Activated CD8-positive, alpha-beta memory T cell treated with anti-CD3 and anti-CD28 coated beads for 48 hours (primary cell): ENCODE measurements at regions not wholly inside any gene's neighbourhood (a gene's known extent, or its start where the extent isn't known, plus 50 kb on each side); places are given as distances from the start of the nearest gene placed in this dataset.
"Not testable (repeated sequence)": the region's sequence is repeated elsewhere in the genome, so short reads cannot be mapped to it uniquely, and the experiment has no call there.

Experiments used
- DNase-seq, 3 experiments: peaks; one replicate each; pipeline ENCODE4 v3.0.0-alpha.2; 2020; ENCODE audit warnings: low read depth in 2 of 3, low spot score in 2 of 3

GRCh38 chr5:171541341-171541776 is 121.9 kb downstream of the FGF18 start:
- DNase-seq = no peak

DNA sequence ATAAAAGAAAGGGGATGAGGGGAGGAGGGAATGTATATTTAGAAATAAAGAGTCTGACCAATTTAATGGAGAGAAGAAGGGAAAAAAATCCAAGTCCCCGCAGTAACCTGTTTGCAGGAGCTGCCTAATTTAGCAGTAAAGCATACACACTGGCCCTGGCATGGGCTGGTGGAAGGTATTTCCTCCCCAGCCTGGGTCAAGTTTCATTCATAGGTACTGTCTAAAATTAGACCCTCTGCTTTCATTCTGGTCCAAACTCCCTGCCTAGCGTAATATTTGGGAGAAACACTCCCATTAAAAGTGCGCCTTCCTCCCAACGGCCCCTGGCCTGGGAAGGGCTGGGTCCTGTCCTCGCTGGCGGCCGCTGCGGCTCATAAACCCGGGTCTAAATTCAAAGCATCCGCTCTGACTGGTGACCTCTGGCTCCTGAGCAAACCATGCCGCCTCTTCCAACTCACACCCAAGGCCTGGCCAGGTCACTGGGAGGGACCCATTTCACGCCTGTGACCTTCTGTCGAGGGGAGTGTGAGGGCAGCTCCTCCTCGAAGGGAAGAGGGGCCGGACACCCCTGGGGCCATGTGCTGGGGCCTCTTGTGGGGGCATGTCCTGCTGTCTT is 123.2 kb downstream of the FGF18 start:
- DNase-seq = no peak

GRCh38 chr5:171543148-171543815 is 123.8 kb downstream of the FGF18 start:
- DNase-seq = no peak

DNA sequence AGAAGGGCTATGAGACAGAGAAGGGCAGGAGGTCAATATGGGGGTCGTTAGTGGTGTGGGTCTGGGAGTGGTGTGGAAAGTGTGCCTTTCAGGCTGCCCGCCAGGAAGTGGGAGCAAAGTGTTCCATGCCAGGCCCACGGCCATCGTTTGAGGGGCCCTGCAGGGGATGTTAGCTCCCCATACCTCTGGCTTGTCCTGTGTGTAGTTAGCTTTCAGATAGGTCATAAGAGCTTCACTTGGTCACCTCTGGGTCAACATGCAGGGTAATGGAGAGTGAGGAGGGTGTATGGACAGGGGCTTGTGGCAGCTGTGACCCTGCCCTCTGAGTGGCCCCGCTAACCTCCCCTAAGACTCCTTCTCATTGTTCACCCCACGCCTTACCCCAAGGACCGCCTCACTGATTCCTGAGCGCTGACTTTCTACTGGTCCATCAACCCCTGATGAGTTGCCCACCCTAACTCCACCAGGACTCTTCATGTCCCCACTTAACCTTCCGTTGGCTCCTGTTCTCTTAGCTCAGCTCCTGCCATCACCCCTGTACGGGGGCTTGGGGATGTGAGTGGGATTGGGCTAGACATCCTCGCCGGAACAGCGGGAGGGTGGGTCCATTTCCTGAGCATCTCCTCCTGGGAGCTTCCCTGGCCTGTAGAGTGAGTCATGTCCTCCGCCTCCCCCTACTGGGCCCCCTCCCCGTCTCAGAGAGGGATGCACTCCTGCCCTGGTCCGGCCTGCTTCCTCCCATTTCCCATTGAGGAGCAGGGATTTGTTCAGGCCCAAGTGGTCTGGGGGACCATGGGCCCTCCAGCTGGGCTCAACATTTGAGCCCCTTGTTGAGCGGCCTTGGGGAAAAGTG is 125.7 kb downstream of the FGF18 start:
- DNase-seq = no peak

DNA sequence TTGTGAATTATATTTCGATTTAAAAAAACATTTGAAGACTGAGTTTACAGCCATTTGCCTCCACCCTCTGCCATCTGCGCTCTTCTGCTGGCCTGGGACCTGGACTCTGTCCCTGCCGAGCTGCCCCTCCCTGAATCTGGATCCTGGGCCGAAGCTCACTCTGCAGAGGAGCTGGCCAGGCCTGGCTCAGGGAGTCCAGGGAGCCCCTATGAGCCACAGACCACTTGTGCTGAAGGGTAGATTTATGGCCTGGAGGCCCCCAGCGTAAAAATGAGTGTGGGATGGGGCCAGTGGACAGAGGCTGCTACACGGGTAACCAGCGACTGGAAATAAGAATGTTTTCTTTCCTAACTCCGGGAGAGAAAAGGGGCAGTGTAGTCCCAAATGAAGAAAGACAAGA is 129.8 kb downstream of the FGF18 start:
- DNase-seq = no peak

DNA sequence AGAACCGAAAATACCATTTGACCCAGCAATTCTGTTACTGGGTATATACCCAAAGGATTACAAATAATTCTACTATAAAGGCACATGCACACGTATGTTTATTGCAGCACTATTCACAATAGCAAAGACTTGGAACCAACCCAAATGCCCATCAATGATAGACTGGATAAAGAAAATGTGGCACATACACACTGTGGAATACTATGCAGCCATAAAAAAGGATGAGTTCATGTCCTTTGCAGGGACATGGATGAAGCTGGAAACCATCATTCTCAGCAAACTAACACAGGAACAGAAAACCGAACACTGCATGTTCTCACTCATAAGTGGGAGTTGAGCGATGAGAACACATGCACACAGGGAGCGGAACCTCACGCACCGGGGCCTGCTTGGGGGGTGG is 134.4 kb downstream of the FGF18 start:
- not testable (repeated sequence) for DNase-seq

- DNase-seq = no peak
Observed at GRCh38 chr5:171555160-171555559, 135.7 kb downstream of the FGF18 start.

DNA sequence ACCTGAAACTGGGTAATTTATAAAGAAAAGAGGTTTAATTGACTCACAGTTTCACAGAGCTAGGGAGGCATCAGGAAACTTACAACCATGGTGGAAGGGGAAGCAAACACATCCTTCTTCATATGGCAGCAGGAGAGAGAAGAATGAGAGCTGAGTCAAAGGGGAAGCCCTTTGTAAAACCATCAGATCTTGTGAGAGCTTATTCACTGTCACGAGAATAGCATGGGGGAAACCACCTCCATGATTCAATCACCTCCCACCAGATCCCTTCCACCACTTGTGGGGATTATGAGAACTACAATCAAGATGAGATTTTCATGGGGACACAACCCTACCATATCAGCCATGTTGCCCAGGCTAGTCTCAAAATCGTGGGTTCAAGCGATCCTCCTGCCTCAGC is 143.4 kb downstream of the FGF18 start:
- DNase-seq = no peak

- DNase-seq = no peak
Observed at GRCh38 chr5:171568389-171568788, 148.9 kb downstream of the FGF18 start.

DNA sequence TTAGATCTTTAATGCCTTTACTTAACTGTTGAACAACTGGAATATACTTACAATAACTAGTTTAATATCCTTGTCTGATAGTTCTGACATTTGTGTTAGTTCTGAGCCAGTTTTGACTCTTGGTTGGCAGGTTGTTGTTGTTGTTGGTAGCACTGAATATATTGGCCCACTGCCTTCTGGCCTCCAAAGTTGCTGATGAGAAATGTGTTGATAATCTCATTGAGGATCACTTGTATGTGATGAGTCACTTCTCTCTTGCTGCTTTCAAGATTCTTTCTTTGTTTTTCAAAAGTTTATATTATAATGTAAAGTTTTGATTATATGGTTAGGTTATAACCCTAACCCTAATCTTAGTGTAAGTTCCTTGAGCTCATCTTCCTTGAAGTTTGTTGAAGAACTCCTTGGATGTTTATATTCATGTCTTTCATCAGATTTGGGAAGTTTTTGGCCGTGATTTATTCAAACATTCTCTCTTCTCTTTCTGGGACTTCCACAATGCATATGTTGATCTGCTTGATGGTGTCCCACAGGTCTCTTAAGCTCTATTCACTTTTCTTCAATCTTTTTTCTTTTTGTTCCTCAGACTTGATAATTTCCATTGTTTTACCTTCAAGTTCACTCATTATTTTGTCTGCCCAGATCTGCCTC is 149.7 kb downstream of the FGF18 start:
- no peak for DNase-seq

- DNase-seq = no peak
Observed at GRCh38 chr5:171570244-171570825, 150.9 kb downstream of the FGF18 start.

GRCh38 chr5:171571663-171572062 is 152.2 kb downstream of the FGF18 start:
- no peak for DNase-seq

DNA sequence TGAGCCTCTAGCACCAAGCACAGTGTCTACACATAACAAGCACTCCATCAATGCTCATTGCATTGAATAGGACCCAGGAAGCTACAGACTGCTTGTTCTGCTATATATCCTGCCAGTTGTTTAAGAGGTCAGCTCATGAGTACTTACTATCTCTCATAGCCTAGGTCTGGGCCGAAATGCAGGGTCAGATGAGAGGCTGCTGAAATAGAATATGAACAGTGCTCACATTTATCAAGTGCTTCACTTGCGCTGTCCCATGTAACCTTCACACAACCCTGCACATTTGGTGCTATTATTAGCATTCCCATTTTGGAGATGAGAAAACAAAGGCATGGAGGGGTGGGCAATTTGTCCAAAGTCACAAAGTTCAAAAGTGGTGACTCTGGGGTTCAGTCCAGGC is 153.6 kb downstream of the FGF18 start:
- no peak for DNase-seq

GRCh38 chr5:171573451-171574225 is 154.2 kb downstream of the FGF18 start:
- DNase-seq = no peak

- DNase-seq = no peak
Observed at GRCh38 chr5:171574376-171574775, 154.9 kb downstream of the FGF18 start.

DNA sequence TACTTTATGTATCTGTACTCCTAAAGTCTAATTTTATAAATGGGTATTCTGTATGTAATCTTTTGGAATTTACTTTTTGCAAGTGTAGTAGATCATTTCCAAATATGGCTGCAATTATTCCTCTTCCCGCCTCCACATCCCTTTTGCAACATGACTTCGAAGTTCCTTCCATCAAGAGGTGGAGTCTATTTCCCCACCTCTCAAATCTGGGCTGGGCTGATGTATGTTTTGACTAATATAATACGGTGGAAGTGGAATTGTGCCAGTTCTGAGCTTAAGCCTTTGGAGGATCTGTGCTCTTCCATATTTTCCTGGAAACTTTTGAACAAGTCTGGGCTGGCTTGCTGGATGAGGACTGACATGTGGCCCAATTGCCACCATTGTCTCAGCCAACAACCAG is 155.9 kb downstream of the FGF18 start:
- no peak for DNase-seq

DNA sequence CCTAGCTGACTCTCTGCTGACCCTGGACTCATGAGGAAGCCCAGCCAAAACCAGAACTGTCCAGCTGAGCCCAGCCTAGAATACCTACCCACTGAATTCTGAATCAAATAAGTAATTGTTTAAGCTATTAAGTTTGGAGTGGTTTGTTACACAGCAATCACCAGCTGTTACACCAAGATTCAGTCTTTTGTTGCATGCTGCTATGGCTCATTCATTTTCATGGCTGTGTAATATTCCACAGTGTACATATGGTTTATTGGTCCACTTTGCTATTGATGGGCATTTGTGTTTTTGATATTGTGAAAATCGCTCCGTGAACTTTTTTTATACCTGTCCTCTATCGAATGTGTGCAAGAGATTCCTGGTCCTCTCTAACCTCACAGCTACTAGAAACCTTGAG is 156.4 kb downstream of the FGF18 start:
- no peak for DNase-seq

DNA sequence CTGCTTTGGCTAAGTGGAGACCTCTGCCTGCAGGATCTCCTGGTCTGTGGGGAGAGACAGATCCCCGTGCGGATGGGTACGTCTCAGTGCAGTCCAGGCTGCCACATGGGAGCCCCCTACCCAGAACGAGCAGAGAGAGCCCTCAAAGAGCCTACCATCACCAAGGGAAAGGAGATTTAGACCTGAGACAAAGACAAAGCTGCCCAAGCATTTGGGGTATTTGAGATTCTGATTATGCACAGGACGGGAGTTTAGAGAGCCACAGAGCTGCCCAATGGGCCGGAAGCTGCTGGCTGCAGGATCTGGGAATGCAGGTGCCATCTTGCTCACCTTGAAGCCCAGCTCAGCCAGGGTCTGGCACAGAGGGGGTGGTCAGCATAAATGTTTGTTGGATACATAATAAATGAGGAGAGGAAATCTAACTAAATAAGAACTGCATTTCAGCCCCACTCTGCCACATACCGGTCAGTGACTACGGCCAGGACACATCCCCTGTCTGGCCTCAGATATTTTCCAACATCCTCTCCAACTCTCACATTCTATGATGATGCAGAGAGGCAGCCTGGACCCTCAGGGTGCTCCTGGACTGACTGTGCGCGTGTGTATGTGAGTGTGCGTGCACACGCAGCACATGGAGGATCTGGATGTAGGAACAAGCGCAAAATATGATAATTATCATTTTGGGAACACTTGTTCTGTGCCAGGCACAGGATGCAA is 157.8 kb downstream of the FGF18 start:
- DNase-seq = no peak

DNA sequence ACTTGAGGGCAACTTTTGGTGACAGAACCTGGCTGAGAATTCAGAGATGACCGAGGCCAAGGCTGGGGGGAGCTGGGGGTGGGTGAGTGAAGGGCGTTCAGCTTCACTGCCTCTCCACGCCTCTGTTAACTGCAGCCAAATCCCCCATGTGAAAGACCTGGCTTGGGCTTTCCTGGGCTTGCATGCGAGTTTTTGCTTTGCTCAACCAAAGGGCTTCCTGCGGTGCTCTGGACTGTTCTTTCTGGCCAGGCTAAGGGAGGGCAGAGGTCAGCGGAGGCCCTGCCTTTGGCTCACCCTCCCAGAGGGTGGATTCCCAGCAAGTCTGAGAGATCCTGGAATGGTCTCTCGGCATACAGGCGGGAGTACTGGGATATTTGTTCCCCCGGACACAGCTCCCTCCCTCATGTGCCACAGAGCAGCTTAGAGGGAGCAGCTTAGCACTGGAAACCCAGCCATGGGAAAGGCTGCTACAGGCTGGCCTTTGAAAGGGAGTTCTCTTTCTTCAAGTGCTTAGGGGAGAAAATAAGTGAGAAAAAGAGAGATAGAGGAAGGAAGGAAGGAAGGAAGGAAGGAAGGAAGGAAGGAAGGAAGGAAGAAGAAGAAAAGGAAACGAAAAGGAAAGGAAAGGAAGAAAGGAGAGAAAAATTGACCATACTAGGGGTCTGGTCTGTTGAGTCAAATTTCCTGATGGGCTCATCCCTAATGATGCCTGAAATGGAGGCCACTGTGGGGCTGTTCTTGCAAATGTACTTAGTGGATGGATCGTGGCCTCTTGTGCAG is 158.8 kb downstream of the FGF18 start:
- no peak for DNase-seq
